RWPE1 (cell line): ENCODE measurements at regions not wholly inside any gene's neighbourhood (a gene's known extent, or its start where the extent isn't known, plus 50 kb on each side); places are given as distances from the start of the nearest gene placed in this dataset.

Experiments
- CTCF ChIA-PET: fragments of 350-600 bp; sonication (Branson Sonifier 250); formaldehyde crosslinking; extraction: SDS; loops from one replicate; lab custom pipeline; 2021; lab: Yijun Ruan, JAX
- POLR2A ChIA-PET: fragments of 400-600 bp; formaldehyde crosslinking; extraction: SDS; loops from one replicate; lab custom pipeline; 2020; ENCODE audit warnings: antibody characterized with exemption; ENCODE audit not compliant: low non-redundant PET; lab: Yijun Ruan, JAX
- DNase-seq: peaks from one replicate; pipeline ENCODE4 v3.0.0; 2012; ENCODE audit warnings: low spot score
- H3K27ac ChIP-seq: fragments of 450-650 bp; 2 replicates; pipeline ENCODE4 v1.5.1; 2017
- CTCF ChIP-seq: fragments of 450-650 bp; conservative IDR thresholded peaks from 2 replicates; pipeline ENCODE4 v1.5.1; 2017; ENCODE audit warnings: low read depth, mild to moderate bottlenecking

GRCh38 chrX:22527302-22527701, 254.6 kb downstream of the CBLL2 start:
- CTCF ChIA-PET, result interaction anchor here (0.6 kb wide), 1 partner anchor 1094 kb away, joined by 4 read pairs; no protein-coding TSS in a partner anchor
- no peak overlapping the region for H3K27ac ChIP-seq
- no peak for TF ChIP-seq CTCF
- DNase-seq, result no peak
- POLR2A ChIA-PET, result no interaction called here

- no peak overlapping the region for H3K27ac ChIP-seq
- no peak for TF ChIP-seq CTCF
- no peak for DNase-seq
- CTCF ChIA-PET, result no interaction called here
- POLR2A ChIA-PET, result no interaction called here
Observed at GRCh38 chrX:22533898-22534297, 261.2 kb downstream of the CBLL2 start.

GRCh38 chrX:22534643-22535042, 261.9 kb downstream of the CBLL2 start:
- H3K27ac ChIP-seq, result no peak overlapping the region
- peak; percentile 42 for DNase-seq
- ChIA-PET POLR2A (no interaction called here), CTCF (no interaction called here)
- TF ChIP-seq CTCF, result no peak

GRCh38 chrX:22536746-22537304, 264.1 kb downstream of the CBLL2 start:
- no peak overlapping the region for H3K27ac ChIP-seq
- no peak for DNase-seq
- ChIA-PET CTCF (no interaction called here), POLR2A (no interaction called here)
- TF ChIP-seq CTCF, result no peak

GRCh38 chrX:22538580-22538979, 265.9 kb downstream of the CBLL2 start:
- CTCF ChIA-PET, result no interaction called here
- no peak overlapping the region for H3K27ac ChIP-seq
- no peak for TF ChIP-seq CTCF
- POLR2A ChIA-PET, result no interaction called here
- DNase-seq, result no peak

GRCh38 chrX:22541926-22542325, 269.2 kb downstream of the CBLL2 start:
- ChIA-PET CTCF (no interaction called here), POLR2A (no interaction called here)
- no peak for TF ChIP-seq CTCF
- H3K27ac ChIP-seq, result no peak overlapping the region
- no peak for DNase-seq

- H3K27ac ChIP-seq, result no peak overlapping the region
- POLR2A ChIA-PET, result no interaction called here
- TF ChIP-seq CTCF, result no peak
- no peak for DNase-seq
- CTCF ChIA-PET, result no interaction called here
Observed at GRCh38 chrX:22542641-22543040, 269.9 kb downstream of the CBLL2 start.
